GM12874 (cell line): ENCODE measurements at regions not wholly inside any gene's neighbourhood (a gene's known extent, or its start where the extent isn't known, plus 50 kb on each side); places are given as distances from the start of the nearest gene placed in this dataset.

Experiments
- CTCF ChIP-seq: IDR thresholded peaks from 2 replicates; pipeline ENCODE4 v1.5.1; 2011; ENCODE audit warnings: low read depth, mild to moderate bottlenecking, control low read depth, low read length, moderate library complexity; ENCODE audit not compliant: insufficient read depth

DNA sequence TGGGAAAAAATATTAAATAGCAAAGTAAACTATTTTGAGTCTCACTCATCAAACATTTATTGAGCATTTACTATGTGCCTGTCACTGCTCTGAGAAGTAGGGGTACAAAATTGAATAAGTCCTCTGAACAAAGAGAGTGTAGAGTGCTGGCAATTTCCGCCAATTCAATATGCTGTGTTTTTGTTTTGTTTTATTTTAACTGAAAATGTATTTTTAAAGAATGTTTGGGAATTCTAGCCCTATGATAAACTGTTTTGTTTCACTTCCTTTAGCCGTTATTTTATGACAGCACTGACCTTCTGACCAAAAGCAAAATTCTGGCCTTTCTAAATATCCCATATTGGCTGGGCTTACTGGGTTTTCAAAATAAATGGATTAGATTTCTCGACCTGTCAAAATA, 64.7 kb upstream of the LMO2 start:
- TF ChIP-seq CTCF = no peak

GRCh38 chr11:33953289-33953688, 61.4 kb upstream of the LMO2 start:
- no peak for TF ChIP-seq CTCF

- no peak for TF ChIP-seq CTCF
These were observed 60.9 kb upstream of the LMO2 start for GRCh38 chr11:33952805-33953204.

DNA sequence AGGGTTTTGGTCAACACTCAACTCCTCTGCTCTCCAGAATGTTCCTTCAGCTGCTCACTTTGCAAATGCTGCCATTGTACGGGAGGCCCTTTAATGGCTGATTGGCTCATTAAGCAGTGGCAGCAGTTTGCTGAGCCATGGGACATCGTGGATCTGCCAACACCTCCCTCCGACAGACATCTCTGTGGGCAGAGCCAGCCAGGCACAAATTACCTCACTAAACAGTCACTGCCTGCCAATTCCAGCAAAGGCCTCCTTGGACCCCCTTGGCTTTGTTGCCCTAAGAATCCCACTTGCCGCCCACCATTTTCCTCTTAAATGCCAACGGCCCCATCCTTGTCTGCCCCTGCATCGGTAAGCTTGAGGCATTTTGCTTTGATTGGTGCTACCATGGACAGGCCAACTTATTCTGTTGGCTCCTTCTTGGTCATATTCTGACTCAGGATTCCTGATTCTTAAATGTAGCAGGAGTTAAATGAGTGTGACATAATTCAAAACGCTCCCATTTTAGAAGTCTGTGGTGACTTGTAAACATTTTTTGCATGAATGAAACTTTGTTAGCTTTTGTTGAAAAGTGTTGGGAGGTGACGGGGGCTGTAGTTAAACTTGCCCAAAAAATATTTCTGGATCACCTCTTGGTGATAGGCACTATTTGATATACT, 57.5 kb upstream of the LMO2 start:
- TF ChIP-seq CTCF = no peak

DNA sequence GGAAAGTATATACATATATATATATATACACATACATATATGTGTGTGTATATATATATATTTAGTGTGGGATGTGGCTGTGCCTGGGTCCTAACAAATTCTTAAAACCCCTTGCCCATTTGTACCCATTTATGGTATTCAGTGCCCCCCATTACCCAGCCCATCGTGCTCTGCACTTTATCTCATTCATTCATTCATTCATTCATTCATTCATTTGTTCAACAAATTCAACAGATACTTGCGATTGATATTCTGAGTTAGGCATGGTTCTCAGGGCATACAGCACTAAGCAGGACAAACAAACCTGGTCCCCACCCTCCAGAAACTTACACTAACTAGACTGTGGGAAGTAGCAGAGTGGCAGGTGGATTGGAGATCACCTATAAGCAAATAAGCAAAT, 56.6 kb upstream of the LMO2 start:
- no peak for TF ChIP-seq CTCF

DNA sequence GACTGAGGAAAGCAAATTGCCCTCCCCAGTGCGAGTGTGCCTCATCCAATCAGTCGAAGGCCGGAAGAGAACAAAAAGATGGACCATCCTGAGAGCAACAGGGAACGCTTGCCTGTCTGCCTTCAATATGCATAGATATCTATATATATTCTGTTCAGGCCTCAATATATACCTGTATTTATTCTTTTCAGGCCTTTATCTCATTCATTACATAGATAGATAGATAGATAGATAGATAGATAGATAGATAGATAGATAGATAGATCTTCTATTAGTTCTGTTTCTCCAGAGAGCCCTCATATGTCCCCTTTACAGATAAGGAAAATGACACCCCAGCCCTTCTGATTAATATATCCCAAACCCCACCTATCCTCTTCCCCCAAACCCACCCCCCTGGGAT, 55.1 kb upstream of the LMO2 start:
- no peak for TF ChIP-seq CTCF

DNA sequence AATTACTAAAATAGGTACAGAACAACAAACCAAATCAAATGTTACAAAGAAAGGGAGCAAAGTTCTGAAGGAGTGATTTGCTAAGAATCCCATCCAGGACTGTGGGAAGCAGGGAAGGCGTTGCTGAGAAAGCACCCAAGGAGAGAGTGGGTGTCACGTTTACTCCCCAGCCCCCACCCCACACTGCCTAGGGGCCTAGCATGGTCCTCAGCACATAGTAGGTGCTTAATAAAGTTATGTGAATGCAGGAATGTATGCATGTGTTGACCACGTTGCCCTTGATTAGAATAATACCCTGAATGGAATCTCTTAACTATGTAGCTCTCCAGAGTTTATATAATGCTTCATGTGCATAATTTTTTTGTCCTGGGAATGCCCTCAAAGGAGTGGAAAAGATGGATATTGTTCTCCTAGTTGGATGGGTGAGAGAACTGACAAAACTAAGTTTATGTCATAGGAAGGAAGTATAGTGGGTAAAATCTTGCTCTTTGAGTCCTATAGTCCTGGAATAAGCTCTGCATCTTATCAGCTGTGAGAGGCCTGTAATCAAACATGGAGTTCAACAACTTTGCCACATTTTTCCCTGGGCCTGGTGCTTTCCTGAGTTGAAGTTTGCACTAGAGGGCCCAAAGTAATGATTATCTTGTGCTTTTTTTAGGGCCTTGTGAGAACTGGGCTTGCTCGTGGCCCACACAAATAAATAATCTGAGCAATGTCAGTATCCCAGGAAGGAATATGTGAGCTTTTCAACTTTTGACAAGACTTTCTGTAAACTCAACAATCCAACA, 53.8 kb upstream of the LMO2 start:
- no peak for TF ChIP-seq CTCF
